HEK293 (cell line): ENCODE measurements at regions not wholly inside any gene's neighbourhood (a gene's known extent, or its start where the extent isn't known, plus 50 kb on each side); places are given as distances from the start of the nearest gene placed in this dataset.
"Not testable (repeated sequence)": the region's sequence is repeated elsewhere in the genome, so short reads cannot be mapped to it uniquely, and the experiment has no call there.

Experiments used
- CTCF ChIA-PET: fragments of 350-600 bp; formaldehyde crosslinking; extraction: SDS; loops from one replicate; lab custom pipeline; 2021; ENCODE audit warnings: antibody characterized with exemption; lab: Yijun Ruan, JAX
- POLR2A ChIA-PET: fragments of 300-600 bp; formaldehyde crosslinking; extraction: SDS; loops from one replicate; lab custom pipeline; 2020; ENCODE audit warnings: antibody characterized with exemption, inconsistent platforms; lab: Yijun Ruan, JAX
- H3K27ac ChIP-seq: fragments of 200-500 bp; sonication (Bioruptor generic); 2 replicates; pipeline ENCODE4 v1.5.1; 2014; ENCODE audit warnings: low read depth, low read length, control low read depth, inconsistent platforms; ENCODE audit errors: extremely low read depth
- H3K36me3 ChIP-seq, 2 experiments: fragments of 200-500 bp in 1 of 2; sonication (Bioruptor generic) in 1 of 2; 1 replicate in 1 of 2; 2 replicates in 1 of 2; pipeline ENCODE4 v1.5.1; 2014 to 2017; ENCODE audit warnings: inconsistent platforms in 2 of 2, low read length in 2 of 2; ENCODE audit not compliant: control insufficient read depth in 2 of 2, insufficient read depth in 1 of 2
- H3K4me1 ChIP-seq: fragments of 200-500 bp; sonication (Bioruptor generic); 2 replicates; pipeline ENCODE4 v1.5.1; 2014; ENCODE audit warnings: mild to moderate bottlenecking, low read length, inconsistent platforms; ENCODE audit not compliant: control insufficient read depth, insufficient read depth
- H3K4me3 ChIP-seq: 2 replicates; pipeline ENCODE4 v1.5.1; 2011; ENCODE audit warnings: low read depth, mild to moderate bottlenecking, control low read depth, low read length, moderate library complexity
- H3K9me3 ChIP-seq: fragments of 200-500 bp; sonication (Bioruptor generic); 2 replicates; pipeline ENCODE4 v1.5.1; 2014; ENCODE audit warnings: low read depth, low read length, inconsistent platforms; ENCODE audit not compliant: control insufficient read depth, insufficient read depth
- AEBP2 ChIP-seq: fragments of 450-650 bp; formaldehyde crosslinking; IDR thresholded peaks from 2 replicates; pipeline ENCODE4 v1.5.1; 2016; ENCODE audit warnings: missing biosample characterization, missing genetic modification characterization, borderline replicate concordance
- GFI1B ChIP-seq: fragments of 450-650 bp; formaldehyde crosslinking; IDR thresholded peaks from 2 replicates; pipeline ENCODE4 v1.5.1; 2016; ENCODE audit warnings: missing biosample characterization, missing genetic modification characterization
- GLI4 ChIP-seq: fragments of 450-650 bp; formaldehyde crosslinking; IDR thresholded peaks from 2 replicates; pipeline ENCODE4 v1.5.1; 2016; ENCODE audit warnings: missing biosample characterization, missing genetic modification characterization
- KLF1 ChIP-seq: fragments of 450-650 bp; formaldehyde crosslinking; IDR thresholded peaks from 2 replicates; pipeline ENCODE4 v1.5.1; 2016; ENCODE audit warnings: missing biosample characterization, missing genetic modification characterization
- MYNN ChIP-seq: fragments of 450-650 bp; formaldehyde crosslinking; IDR thresholded peaks from 2 replicates; pipeline ENCODE4 v1.5.1; 2016; ENCODE audit warnings: missing biosample characterization, missing genetic modification characterization, borderline replicate concordance
- SALL2 ChIP-seq: fragments of 450-650 bp; formaldehyde crosslinking; IDR thresholded peaks from 2 replicates; pipeline ENCODE4 v1.5.0; 2017; ENCODE audit warnings: missing biosample characterization, mild to moderate bottlenecking, missing genetic modification characterization, borderline replicate concordance
- TCF7L2 ChIP-seq: IDR thresholded peaks from 2 replicates; pipeline ENCODE4 v1.6.1; 2011; ENCODE audit warnings: low read depth, mild to moderate bottlenecking, inconsistent platforms, low read length, moderate library complexity, borderline replicate concordance
- TRIM28 ChIP-seq: IDR thresholded peaks from 2 replicates; pipeline ENCODE4 v1.6.1; 2011; ENCODE audit warnings: low read length, control low read depth, borderline replicate concordance
- ZBTB49 ChIP-seq: fragments of 450-650 bp; formaldehyde crosslinking; IDR thresholded peaks from 2 replicates; pipeline ENCODE4 v1.5.1; 2016; ENCODE audit warnings: missing biosample characterization, missing genetic modification characterization, low read depth
- ZBTB7A ChIP-seq: fragments of 450-650 bp; formaldehyde crosslinking; IDR thresholded peaks from 2 replicates; pipeline ENCODE4 v1.5.1; 2016; ENCODE audit warnings: low read depth, missing biosample characterization, missing genetic modification characterization
- ZEB2 ChIP-seq: fragments of 450-650 bp; formaldehyde crosslinking; IDR thresholded peaks from 2 replicates; pipeline ENCODE4 v1.5.1; 2016; ENCODE audit warnings: missing biosample characterization, missing genetic modification characterization
- ZNF121 ChIP-seq: fragments of 450-650 bp; formaldehyde crosslinking; IDR thresholded peaks from 2 replicates; pipeline ENCODE4 v1.5.1; 2016; ENCODE audit warnings: missing biosample characterization, missing genetic modification characterization
- ZNF174 ChIP-seq: fragments of 450-650 bp; formaldehyde crosslinking; IDR thresholded peaks from 2 replicates; pipeline ENCODE4 v1.5.0; 2017; ENCODE audit warnings: missing biosample characterization, mild to moderate bottlenecking, missing genetic modification characterization
- ZNF223 ChIP-seq: fragments of 450-650 bp; formaldehyde crosslinking; IDR thresholded peaks from 2 replicates; pipeline ENCODE4 v1.5.1; 2016; ENCODE audit warnings: missing biosample characterization, missing genetic modification characterization
- ZNF23 ChIP-seq: fragments of 450-650 bp; formaldehyde crosslinking; IDR thresholded peaks from 2 replicates; pipeline ENCODE4 v1.5.1; 2016; ENCODE audit warnings: missing biosample characterization, missing genetic modification characterization, borderline replicate concordance
- ZNF366 ChIP-seq: fragments of 450-650 bp; formaldehyde crosslinking; conservative IDR thresholded peaks from 2 replicates; pipeline ENCODE4 v1.5.1; 2016; ENCODE audit warnings: missing biosample characterization, missing genetic modification characterization
- ZNF510 ChIP-seq: fragments of 450-650 bp; formaldehyde crosslinking; IDR thresholded peaks from 2 replicates; pipeline ENCODE4 v1.5.1; 2018; ENCODE audit warnings: mild to moderate bottlenecking, missing genetic modification characterization, missing biosample characterization; ENCODE audit not compliant: insufficient replicate concordance
- ZNF513 ChIP-seq: fragments of 450-650 bp; IDR thresholded peaks from 2 replicates; pipeline ENCODE4 v1.5.1; 2018; ENCODE audit warnings: missing biosample characterization, missing genetic modification characterization
- ZNF624 ChIP-seq: fragments of 450-650 bp; formaldehyde crosslinking; IDR thresholded peaks from 2 replicates; pipeline ENCODE4 v1.5.1; 2017; ENCODE audit warnings: missing biosample characterization, missing genetic modification characterization
- ZNF747 ChIP-seq: fragments of 450-650 bp; formaldehyde crosslinking; IDR thresholded peaks from 2 replicates; pipeline ENCODE4 v1.5.1; 2016; ENCODE audit warnings: missing biosample characterization, missing genetic modification characterization
- ZNF776 ChIP-seq: fragments of 450-650 bp; formaldehyde crosslinking; IDR thresholded peaks from 2 replicates; pipeline ENCODE4 v1.5.0; 2017; ENCODE audit warnings: missing biosample characterization, missing genetic modification characterization, borderline replicate concordance
- ZNF777 ChIP-seq: fragments of 450-650 bp; formaldehyde crosslinking; IDR thresholded peaks from 2 replicates; pipeline ENCODE4 v1.5.1; 2017; ENCODE audit warnings: missing biosample characterization, missing genetic modification characterization, borderline replicate concordance
- ZNF837 ChIP-seq: fragments of 450-650 bp; formaldehyde crosslinking; IDR thresholded peaks from 2 replicates; pipeline ENCODE4 v1.5.1; 2016; ENCODE audit warnings: missing biosample characterization, missing genetic modification characterization
- ZXDB ChIP-seq: fragments of 450-650 bp; formaldehyde crosslinking; IDR thresholded peaks from 2 replicates; pipeline ENCODE4 v1.5.1; 2016; ENCODE audit warnings: missing biosample characterization, missing genetic modification characterization
- TF ChIP-seq, protein P1 (sequence below): fragments of 450-650 bp; formaldehyde crosslinking; IDR thresholded peaks from 2 replicates; pipeline ENCODE4 v1.5.1; 2017; ENCODE audit warnings: missing biosample characterization, mild to moderate bottlenecking, missing genetic modification characterization, moderate library complexity

- Histone ChIP-seq H3K4me1 (no peaks in the 10 kb centered on the region), H3K27ac (no peak overlapping the region), H3K4me3 (no peak overlapping the region), H3K36me3 (no peaks in the 10 kb centered on the region), H3K9me3 (no peaks in the 10 kb centered on the region)
- ChIA-PET POLR2A (no interaction called here), CTCF (no interaction called here)
- TF ChIP-seq ZNF510 (tag by site-specific recombination) (no peak), ZXDB (no peak), ZNF223 (tag by site-specific recombination) (no peak), TRIM28 (no peak), ZNF23 (tag by site-specific recombination) (no peak), SALL2 (tag by site-specific recombination) (no peak), ZNF747 (tag by site-specific recombination) (no peak), ZNF624 (tag by site-specific recombination) (no peak), ZBTB7A (no peak), ZNF121 (tag by site-specific recombination) (no peak), GFI1B (tag by site-specific recombination) (no peak), ZEB2 (tag by site-specific recombination) (no peak), ZNF513 (tag by site-specific recombination) (no peak), AEBP2 (tag by site-specific recombination) (no peak), MYNN (tag by site-specific recombination) (no peak), GLI4 (tag by site-specific recombination) (no peak), ZNF174 (tag by site-specific recombination) (no peak)
- TF ChIP-seq, protein P1, sequence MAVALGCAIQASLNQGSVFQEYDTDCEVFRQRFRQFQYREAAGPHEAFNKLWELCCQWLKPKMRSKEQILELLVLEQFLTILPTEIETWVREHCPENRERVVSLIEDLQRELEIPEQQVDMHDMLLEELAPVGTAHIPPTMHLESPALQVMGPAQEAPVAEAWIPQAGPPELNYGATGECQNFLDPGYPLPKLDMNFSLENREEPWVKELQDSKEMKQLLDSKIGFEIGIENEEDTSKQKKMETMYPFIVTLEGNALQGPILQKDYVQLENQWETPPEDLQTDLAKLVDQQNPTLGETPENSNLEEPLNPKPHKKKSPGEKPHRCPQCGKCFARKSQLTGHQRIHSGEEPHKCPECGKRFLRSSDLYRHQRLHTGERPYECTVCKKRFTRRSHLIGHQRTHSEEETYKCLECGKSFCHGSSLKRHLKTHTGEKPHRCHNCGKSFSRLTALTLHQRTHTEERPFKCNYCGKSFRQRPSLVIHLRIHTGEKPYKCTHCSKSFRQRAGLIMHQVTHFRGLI = no peak
These were observed 200.2 kb downstream of the CPEB2 start for GRCh38 chr4:15202481-15202880.

DNA sequence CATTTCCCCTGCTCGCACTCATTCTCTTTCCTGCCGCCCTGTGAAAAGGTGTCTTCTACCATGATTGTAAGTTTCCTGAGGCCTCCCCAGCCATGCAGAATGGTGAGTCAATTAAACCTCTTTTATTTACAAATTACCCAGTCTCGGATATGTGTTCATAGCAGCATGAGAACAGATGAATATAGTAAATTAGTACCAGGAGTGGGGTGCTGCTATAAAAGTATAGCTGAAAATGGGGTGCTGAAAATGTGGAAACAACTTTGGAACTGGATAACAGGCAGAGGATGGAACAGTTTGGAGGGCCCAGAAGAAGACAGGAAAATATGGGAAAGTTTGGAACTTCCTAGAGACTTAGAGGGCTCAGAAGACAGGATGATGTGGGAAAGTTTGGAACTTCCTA is 204.2 kb downstream of the CPEB2 start:
- CTCF ChIA-PET, H3K27ac ChIP-seq: not testable (repeated sequence)

DNA sequence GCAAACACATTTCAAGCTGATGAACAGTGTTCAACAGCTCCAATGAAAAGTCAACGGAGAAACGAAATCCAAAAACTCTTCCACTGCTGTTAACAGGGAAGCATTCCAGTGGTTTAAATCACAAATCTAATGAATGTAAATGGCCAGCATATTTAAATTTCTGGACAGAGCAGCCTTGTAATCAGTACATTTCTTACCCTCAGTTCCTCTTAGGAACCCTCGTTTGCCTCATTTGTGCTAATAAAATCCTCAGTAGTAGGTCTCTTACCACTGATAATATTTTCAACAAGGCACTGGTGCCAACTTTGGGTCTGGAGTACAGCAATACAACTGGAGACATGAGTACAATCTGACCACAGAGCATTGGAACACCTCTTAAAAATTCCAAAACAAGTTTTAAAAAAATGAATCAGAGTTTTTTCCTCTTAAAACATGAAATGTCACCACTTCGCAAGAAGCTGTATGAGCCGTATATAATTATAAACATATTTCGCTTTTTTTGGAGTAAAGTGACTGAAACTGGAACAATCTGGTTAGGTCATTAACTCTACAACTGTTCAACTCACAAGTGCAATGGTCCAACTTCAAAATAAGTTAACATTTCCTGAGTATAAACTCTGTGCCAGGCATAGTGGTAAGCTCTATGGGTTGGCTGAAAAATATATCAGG is 211.2 kb downstream of the CPEB2 start:
- Histone ChIP-seq H3K27ac (no peak overlapping the region), H3K36me3 (no peaks in the 10 kb centered on the region), H3K4me1 (no peaks in the 10 kb centered on the region), H3K4me3 (no peak overlapping the region), H3K9me3 (no peaks in the 10 kb centered on the region)
- CTCF ChIA-PET = interaction anchor here (0.6 kb wide), 1 partner anchor 9 kb away, joined by 3 read pairs; no protein-coding TSS in a partner anchor
- POLR2A ChIA-PET = no interaction called here
- no peak for TF ChIP-seq ZNF366
- TF ChIP-seq KLF1 = no peak
- TF ChIP-seq ZNF837 (tag by site-specific recombination) = no peak
- no peak for TF ChIP-seq ZNF777 (tag by site-specific recombination)
- TF ChIP-seq ZNF776 (tag by site-specific recombination) = no peak
- no peak for TF ChIP-seq ZBTB49 (tag by site-specific recombination)
- no peak for TF ChIP-seq TCF7L2

More for the DNA sequence above, 204.2 kb downstream of the CPEB2 start:
- POLR2A ChIA-PET, H3K4me3 ChIP-seq, H3K4me1 ChIP-seq, H3K9me3 ChIP-seq, H3K36me3 ChIP-seq: not testable (repeated sequence)
